ENCODE measurements at regions not wholly inside any gene's neighbourhood (a gene's known extent, or its start where the extent isn't known, plus 50 kb on each side); places are given as distances from the start of the nearest gene placed in this dataset.

DNA sequence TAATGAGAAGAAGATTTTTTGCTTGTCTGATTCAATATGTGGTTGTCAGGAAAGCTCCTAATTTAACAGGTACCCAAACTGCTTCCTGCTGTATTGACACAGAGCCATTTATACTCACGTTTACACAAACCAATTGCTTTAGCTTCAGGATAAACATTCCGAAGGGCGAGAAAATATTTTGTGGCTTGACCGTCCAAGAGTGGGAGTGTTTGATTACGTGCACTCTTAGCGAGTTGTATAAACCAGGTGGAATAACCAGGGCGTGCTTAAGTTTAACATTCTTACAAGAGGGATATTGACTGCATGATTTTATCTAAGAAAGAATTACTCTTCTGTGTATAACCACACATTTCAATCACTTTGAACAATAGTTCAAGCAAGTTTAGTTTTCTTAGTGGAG is 278.7 kb upstream of the TYRP1 start:
- TF ChIP-seq, protein P1, sequence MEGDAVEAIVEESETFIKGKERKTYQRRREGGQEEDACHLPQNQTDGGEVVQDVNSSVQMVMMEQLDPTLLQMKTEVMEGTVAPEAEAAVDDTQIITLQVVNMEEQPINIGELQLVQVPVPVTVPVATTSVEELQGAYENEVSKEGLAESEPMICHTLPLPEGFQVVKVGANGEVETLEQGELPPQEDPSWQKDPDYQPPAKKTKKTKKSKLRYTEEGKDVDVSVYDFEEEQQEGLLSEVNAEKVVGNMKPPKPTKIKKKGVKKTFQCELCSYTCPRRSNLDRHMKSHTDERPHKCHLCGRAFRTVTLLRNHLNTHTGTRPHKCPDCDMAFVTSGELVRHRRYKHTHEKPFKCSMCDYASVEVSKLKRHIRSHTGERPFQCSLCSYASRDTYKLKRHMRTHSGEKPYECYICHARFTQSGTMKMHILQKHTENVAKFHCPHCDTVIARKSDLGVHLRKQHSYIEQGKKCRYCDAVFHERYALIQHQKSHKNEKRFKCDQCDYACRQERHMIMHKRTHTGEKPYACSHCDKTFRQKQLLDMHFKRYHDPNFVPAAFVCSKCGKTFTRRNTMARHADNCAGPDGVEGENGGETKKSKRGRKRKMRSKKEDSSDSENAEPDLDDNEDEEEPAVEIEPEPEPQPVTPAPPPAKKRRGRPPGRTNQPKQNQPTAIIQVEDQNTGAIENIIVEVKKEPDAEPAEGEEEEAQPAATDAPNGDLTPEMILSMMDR (tag by site-specific recombination; IDR thresholded peaks at IDR 0.05) = no peak
- no peak for TF ChIP-seq ZBTB1 (tag by site-specific recombination; IDR thresholded peaks at IDR 0.05)
- TF ChIP-seq SP2 (tag by site-specific recombination; IDR thresholded peaks at IDR 0.05) = no peak
- TF ChIP-seq, protein P2, sequence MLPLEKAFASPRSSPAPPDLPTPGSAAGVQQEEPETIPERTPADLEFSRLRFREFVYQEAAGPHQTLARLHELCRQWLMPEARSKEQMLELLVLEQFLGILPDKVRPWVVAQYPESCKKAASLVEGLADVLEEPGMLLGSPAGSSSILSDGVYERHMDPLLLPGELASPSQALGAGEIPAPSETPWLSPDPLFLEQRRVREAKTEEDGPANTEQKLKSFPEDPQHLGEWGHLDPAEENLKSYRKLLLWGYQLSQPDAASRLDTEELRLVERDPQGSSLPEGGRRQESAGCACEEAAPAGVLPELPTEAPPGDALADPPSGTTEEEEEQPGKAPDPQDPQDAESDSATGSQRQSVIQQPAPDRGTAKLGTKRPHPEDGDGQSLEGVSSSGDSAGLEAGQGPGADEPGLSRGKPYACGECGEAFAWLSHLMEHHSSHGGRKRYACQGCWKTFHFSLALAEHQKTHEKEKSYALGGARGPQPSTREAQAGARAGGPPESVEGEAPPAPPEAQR (tag by site-specific recombination; IDR thresholded peaks at IDR 0.05) = no peak

All from HEK293 (cell line).